ENCODE measurements at regions not wholly inside any gene's neighbourhood (a gene's known extent, or its start where the extent isn't known, plus 50 kb on each side); places are given as distances from the start of the nearest gene placed in this dataset.

DNA sequence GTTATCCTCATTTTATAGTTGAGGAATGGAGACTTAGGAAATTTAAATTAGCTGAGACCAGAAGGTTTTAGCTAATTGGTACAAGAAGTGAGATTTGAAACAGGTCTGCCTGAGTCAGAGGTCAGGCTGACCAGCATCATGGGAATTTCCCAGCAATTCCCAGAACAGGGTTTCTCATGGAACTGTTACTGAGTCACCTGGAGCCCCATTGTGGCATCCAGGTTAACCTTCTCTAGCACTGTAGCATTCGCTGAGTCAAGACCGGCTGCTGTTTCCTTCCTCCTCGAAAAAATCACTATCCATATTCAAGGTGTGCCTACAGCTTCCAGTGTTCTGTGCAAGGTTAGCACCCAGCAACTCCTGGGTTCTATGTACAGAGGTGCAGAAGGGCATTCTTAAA, 238.0 kb upstream of the MAN1A1 start:
- DNase-seq = no peak

DNA sequence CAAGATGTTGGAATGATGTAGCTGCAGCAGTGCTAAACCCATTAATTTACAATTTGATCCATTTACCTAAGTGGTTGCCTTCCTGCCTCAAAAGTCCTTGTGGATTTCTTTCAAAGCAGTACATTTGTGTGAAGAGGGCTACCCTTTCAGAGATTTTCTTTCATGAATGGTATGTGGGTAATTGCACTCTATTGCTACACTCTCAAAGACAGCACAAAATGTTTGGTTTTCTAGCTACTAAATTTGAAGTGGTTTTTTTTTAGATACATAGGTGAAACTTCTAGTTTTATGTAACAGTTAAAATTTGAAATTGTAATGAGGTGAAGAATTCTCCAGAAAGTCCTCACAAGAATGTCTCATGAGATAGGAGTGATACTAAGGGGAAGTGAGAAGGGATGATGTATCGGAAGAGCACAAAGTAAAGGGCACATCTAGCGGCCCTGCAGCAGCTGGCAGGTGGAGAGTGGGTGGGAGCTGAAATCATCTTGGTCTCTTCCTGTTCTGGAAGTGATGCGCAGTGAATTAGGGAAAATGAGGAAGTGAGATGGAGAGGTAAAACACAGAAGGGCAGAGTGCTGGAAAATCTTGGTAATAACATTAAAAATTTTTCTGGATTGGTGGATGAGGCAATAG, 236.8 kb upstream of the MAN1A1 start:
- no peak for DNase-seq

DNA sequence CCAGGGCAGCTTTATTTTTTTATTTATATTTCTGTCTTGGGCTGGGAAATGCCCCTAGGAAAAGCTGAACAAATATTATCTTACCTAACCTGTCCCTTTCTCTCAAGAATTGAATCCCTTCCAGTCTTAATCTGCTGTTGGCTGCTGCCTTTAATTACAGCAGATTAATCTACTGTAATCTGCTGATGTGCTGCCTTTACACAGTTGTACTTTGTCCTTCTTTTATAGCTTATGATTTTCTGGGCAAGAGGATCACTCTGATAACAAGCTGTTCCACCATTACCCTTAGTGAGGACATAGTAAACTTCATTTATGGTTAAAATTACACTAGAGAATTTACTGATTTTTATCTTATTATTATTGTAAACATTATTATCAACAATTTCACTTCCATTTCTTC, 234.5 kb upstream of the MAN1A1 start:
- no peak for DNase-seq

DNA sequence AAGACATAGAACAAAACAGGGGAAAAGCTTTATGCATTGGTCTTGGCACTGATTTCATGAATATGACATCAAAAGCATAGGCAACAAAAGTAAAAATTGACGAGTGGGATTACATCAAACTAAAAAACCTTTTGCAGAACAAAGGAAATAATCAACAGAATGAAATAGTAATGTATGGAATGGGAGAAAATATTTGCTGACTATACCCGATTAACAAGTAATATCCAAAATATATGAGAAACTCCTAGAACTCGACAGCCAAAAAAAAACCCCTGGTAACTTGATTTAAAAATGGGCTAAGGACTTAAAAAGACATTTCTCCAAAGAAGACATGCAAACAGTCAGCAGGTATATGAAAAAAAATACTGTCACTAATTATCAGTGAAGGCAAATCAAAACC, 231.7 kb upstream of the MAN1A1 start:
- no peak for DNase-seq

DNA sequence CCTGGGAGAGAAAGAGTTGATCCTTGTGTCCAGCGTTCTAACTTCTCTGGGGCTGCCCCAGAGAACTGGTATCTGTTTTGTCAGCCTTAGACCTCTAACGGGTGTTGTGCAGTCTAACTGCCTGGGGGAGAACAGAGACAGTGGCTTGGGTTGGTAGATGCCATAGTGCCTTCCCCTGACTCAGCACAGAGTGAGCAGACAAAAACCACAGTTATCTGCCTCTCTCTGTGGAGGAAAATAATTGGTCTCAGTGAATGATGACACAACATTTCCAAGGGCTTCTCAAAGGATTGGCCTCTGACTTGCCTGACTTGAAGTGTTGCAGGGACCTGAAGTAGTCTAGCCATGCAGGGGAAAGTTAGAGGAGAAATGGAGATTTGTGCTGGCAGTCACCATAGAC, 226.2 kb upstream of the MAN1A1 start:
- DNase-seq = peak; percentile 80

GRCh38 chr6:119568580-119568979, 219.0 kb upstream of the MAN1A1 start:
- DNase-seq = no peak

DNA sequence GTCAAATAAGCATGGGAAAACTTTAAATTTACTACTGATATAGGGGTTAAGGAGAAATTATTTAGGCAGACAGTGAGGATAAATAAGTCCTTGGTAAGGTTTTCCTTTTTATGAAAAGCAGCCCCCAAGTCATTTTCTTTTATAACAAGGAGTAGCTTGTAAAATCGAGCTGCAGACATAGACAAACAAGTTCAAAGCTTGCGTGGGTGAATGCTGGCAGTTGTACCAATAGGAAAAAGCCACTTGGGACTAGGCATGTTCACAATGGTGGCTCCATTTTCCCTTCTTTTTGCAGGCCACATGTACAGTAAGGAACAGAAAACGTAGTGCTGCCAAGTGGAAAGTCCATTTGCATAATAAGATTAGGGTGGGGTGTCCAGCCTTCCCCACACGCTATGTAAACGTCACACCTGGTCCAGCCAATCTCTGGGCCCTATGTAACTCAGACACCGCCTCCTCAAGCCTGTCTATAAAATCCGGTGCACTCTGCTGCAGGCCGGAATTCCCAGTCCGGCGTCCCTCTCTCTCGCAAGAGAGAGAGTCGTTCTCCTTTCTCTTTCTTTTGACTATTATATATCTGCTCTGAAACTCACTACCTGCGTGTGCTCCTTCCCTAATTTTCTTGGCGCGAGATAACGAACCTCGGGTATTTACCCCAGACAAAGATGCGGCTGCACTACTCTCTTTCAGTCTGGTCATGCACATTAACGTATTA, 217.1 kb upstream of the MAN1A1 start:
- no peak for DNase-seq

- DNase-seq = no peak
These were observed 216.3 kb upstream of the MAN1A1 start for GRCh38 chr6:119565893-119566292.

- DNase-seq = no peak
These were observed 212.6 kb upstream of the MAN1A1 start for GRCh38 chr6:119562168-119562567.

DNA sequence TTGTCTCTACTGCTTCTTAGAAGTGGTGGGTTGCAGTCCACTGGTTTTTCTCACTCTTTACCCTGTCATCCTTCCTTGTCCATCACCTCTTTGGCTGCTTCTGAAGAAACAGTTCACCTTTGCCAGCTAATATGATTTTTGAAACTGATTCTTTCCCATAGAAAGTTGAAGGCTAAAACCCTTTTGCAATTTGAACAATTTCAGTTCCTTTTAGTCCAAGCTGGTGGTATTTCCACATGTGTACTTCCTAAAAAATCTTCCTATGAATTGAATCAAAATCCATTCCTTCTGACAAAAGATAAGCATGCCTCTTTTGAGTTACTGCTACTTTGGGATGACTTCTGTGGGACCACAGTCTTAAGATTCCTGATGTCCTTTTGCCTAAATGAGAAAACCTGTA, 210.0 kb upstream of the MAN1A1 start:
- no peak for DNase-seq

DNA sequence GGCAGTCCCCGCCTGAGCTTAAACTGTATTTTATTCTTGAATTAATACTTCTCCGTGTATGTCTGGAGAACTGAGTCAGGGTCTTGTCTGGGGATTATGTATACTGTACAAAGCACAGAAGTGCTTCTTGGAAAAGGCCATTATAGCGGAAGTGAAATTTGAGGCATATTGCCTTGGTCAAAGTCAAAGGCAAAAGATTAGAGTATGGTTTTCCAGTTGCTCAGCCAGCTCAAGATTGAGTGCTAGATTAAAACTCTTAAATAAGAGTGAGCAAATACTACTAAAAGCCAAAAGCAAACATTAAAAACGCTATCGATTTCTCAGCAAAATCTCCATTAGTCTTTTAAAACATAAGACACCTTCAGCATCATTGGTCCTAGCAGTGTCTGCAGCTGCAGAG, 207.7 kb upstream of the MAN1A1 start:
- no peak for DNase-seq

GRCh38 chr6:119552021-119552420, 202.5 kb upstream of the MAN1A1 start:
- DNase-seq = peak; percentile 55

GRCh38 chr6:119547024-119547423, 197.5 kb upstream of the MAN1A1 start:
- no peak for DNase-seq

- no peak for DNase-seq
These were observed 195.7 kb upstream of the MAN1A1 start for GRCh38 chr6:119545245-119545644.

GRCh38 chr6:119544325-119545175, 195.0 kb upstream of the MAN1A1 start:
- DNase-seq = no peak

- no peak for DNase-seq
These were observed 193.8 kb upstream of the MAN1A1 start for GRCh38 chr6:119543332-119543731.

DNA sequence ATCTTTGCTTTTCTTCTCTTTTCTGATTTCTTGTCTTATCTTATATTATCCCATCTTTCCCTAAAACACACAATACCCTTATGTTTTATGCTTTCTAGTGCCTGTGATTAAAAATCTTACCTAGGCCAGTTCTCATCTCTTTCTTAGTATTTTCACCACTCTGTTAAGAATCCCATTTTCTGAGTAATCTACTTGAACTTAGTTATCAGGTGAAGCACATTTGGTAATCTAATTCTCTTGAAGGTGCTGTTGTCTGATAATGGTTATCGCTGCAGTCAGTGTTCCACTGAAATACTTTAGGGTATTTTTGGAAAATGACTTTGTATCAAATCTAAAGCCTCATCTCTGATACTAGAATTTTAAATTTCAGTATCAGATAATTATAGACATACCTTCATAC, 192.5 kb upstream of the MAN1A1 start:
- DNase-seq = no peak

GRCh38 chr6:119541132-119541905, 191.8 kb upstream of the MAN1A1 start:
- DNase-seq = peak; percentile 99

- DNase-seq = no peak
These were observed 190.9 kb upstream of the MAN1A1 start for GRCh38 chr6:119540417-119540816.

- DNase-seq = no peak
These were observed 189.6 kb upstream of the MAN1A1 start for GRCh38 chr6:119539066-119539746.

GRCh38 chr6:119536666-119537065, 187.1 kb upstream of the MAN1A1 start:
- no peak for DNase-seq

GRCh38 chr6:119535332-119535731, 185.8 kb upstream of the MAN1A1 start:
- DNase-seq = no peak

All from fibroblast of skin of back (primary cell).